ENCODE measurements at regions not wholly inside any gene's neighbourhood (a gene's known extent, or its start where the extent isn't known, plus 50 kb on each side); places are given as distances from the start of the nearest gene placed in this dataset.

- H3K4me1 ChIP-seq (ENCODE audit: control insufficient read depth in 4 of 4, insufficient read depth in 4 of 4, low read length in 3 of 4): peaks cover 6 to 40% (median 36%) of the 10 kb centered on the region in 4 donors
- no peak overlapping the region for H3K4me3 ChIP-seq (ENCODE audit: low read depth in 1 of 3, low read length in 3 of 3)
- H3K36me3 ChIP-seq (ENCODE audit: control insufficient read depth in 4 of 4, insufficient read depth in 3 of 4, low read depth in 1 of 4, low read length in 3 of 4): no peaks in the 10 kb centered on the region
- TF ChIP-seq NR2F2 (IDR thresholded peaks at IDR 0.05): no peak
- TF ChIP-seq RAD21 (IDR thresholded peaks at IDR 0.05): no peak
- no peak for TF ChIP-seq HNF4G (IDR thresholded peaks at IDR 0.05)
- TF ChIP-seq EGR1 (IDR thresholded peaks at IDR 0.05; ENCODE audit: low read depth in 2 of 2): no peak
- 60% methylated on average over 2 of the region's 2 CpGs for WGBS
- H3K27ac ChIP-seq (ENCODE audit: low read depth in 1 of 2, low read length in 2 of 2): peak overlapping the region in 1 of 2 donors; percentile 13
- no peaks in the 10 kb centered on the region for H3K27me3 ChIP-seq (ENCODE audit: control insufficient read depth in 4 of 4, insufficient read depth in 4 of 4, low read length in 3 of 4)
- no peaks in the 10 kb centered on the region for H3K9me3 ChIP-seq (ENCODE audit: control insufficient read depth in 4 of 4, low read length in 3 of 4)
- H3K9ac ChIP-seq (ENCODE audit: low read depth in 1 of 2, low read length in 2 of 2): no peak overlapping the region
- DNase-seq (ENCODE audit: low spot score): no peak
Observed at GRCh38 chr2:118322406-118322805, 234.1 kb downstream of the INSIG2 start.

GRCh38 chr2:118321432-118322105 lies 233.3 kb downstream of the INSIG2 start:
- Histone ChIP-seq H3K4me3 (ENCODE audit: low read depth in 1 of 3, low read length in 3 of 3) (no peak overlapping the region), H3K27me3 (ENCODE audit: control insufficient read depth in 4 of 4, insufficient read depth in 4 of 4, low read length in 3 of 4) (no peaks in the 10 kb centered on the region), H3K9ac (ENCODE audit: low read depth in 1 of 2, low read length in 2 of 2) (no peak overlapping the region), H3K4me1 (ENCODE audit: control insufficient read depth in 4 of 4, insufficient read depth in 4 of 4, low read length in 3 of 4) (peaks cover 6 to 40% (median 36%) of the 10 kb centered on the region in 4 donors), H3K36me3 (ENCODE audit: control insufficient read depth in 4 of 4, insufficient read depth in 3 of 4, low read depth in 1 of 4, low read length in 3 of 4) (no peaks in the 10 kb centered on the region), H3K27ac (ENCODE audit: low read depth in 1 of 2, low read length in 2 of 2) (no peak overlapping the region), H3K9me3 (ENCODE audit: control insufficient read depth in 4 of 4, low read length in 3 of 4) (no peaks in the 10 kb centered on the region)
- 13% methylated on average over 5 of the region's 5 CpGs for WGBS
- peak; percentile 64 for TF ChIP-seq YY1 (IDR thresholded peaks at IDR 0.05)
- peak; percentile 94 for TF ChIP-seq SP1 (IDR thresholded peaks at IDR 0.05)
- TF ChIP-seq CTCF (IDR thresholded peaks at IDR 0.05; ENCODE audit: low read depth, low read length, missing input control): peak; percentile 61
- peak; percentile 19 to 68 for TF ChIP-seq JUND (IDR thresholded peaks at IDR 0.05)
- peak; percentile 27 for TF ChIP-seq ZBTB33 (IDR thresholded peaks at IDR 0.05)
- TF ChIP-seq NR2F2 (IDR thresholded peaks at IDR 0.05): peak; percentile 91
- peak; percentile 100 for TF ChIP-seq FOXA2 (IDR thresholded peaks at IDR 0.05)
- TF ChIP-seq RAD21 (IDR thresholded peaks at IDR 0.05): peak; percentile 80 to 91
- TF ChIP-seq HNF4A (conservative IDR thresholded peaks at IDR 0.05): peak; percentile 92 to 97
- peak; percentile 99 for TF ChIP-seq FOXA1 (IDR thresholded peaks at IDR 0.05)
- peak; percentile 41 for TF ChIP-seq MAX (IDR thresholded peaks at IDR 0.05)
- TF ChIP-seq GABPA (IDR thresholded peaks at IDR 0.05 in 1 of 2, conservative IDR thresholded peaks at IDR 0.05 in 1 of 2): peak in 1 of 2 donors; percentile 30
- no peak for TF ChIP-seq ATF3 (IDR thresholded peaks at IDR 0.05)
- TF ChIP-seq HNF4G (IDR thresholded peaks at IDR 0.05): peak; percentile 86
- TF ChIP-seq RXRA (IDR thresholded peaks at IDR 0.05): peak; percentile 95 to 96
- TF ChIP-seq REST (IDR thresholded peaks at IDR 0.05): peak; percentile 48
- no peak for TF ChIP-seq EGR1 (IDR thresholded peaks at IDR 0.05; ENCODE audit: low read depth in 2 of 2)
- no peak for TF ChIP-seq TAF1 (conservative IDR thresholded peaks at IDR 0.05)
- DNase-seq (ENCODE audit: low spot score): no peak

Measured in liver (tissue), 8 donors.